Endothelial cell (in vitro differentiated cells): ENCODE measurements at regions not wholly inside any gene's neighbourhood (a gene's known extent, or its start where the extent isn't known, plus 50 kb on each side); places are given as distances from the start of the nearest gene placed in this dataset.

ENCODE experiments used
- DNase-seq: peaks from one replicate; pipeline ENCODE4 v3.0.0; 2021; ENCODE audit warnings: low spot score
- H3K27ac Mint-ChIP-seq: one replicate; pipeline ENCODE4 v1.8.0; 2021; ENCODE audit warnings: mixed read lengths, inconsistent platforms; ENCODE audit not compliant: unreplicated experiment
- H3K27me3 Mint-ChIP-seq: one replicate; pipeline ENCODE4 v1.8.0; 2021; ENCODE audit warnings: mild to moderate bottlenecking, moderate library complexity, mixed read lengths, inconsistent platforms; ENCODE audit not compliant: unreplicated experiment
- H3K36me3 Mint-ChIP-seq: one replicate; pipeline ENCODE4 v1.8.0; 2021; ENCODE audit warnings: mild to moderate bottlenecking, low read depth, mixed read lengths, inconsistent platforms; ENCODE audit not compliant: unreplicated experiment
- H3K4me1 Mint-ChIP-seq: one replicate; pipeline ENCODE4 v1.8.0; 2021; ENCODE audit warnings: mild to moderate bottlenecking, mixed read lengths, inconsistent platforms; ENCODE audit not compliant: unreplicated experiment
- H3K4me3 Mint-ChIP-seq: one replicate; pipeline ENCODE4 v1.8.0; 2021; ENCODE audit warnings: mild to moderate bottlenecking, mixed read lengths, inconsistent platforms; ENCODE audit not compliant: unreplicated experiment
- H3K9me3 Mint-ChIP-seq: one replicate; pipeline ENCODE4 v1.8.0; 2021; ENCODE audit warnings: mixed read lengths, inconsistent platforms; ENCODE audit not compliant: unreplicated experiment
- CTCF ChIP-seq: fragments of 200-600 bp; sonication (generic); IDR thresholded peaks from one replicate; pipeline ENCODE4 v1.5.0; 2021; ENCODE audit warnings: antibody characterized with exemption; ENCODE audit not compliant: unreplicated experiment

DNA sequence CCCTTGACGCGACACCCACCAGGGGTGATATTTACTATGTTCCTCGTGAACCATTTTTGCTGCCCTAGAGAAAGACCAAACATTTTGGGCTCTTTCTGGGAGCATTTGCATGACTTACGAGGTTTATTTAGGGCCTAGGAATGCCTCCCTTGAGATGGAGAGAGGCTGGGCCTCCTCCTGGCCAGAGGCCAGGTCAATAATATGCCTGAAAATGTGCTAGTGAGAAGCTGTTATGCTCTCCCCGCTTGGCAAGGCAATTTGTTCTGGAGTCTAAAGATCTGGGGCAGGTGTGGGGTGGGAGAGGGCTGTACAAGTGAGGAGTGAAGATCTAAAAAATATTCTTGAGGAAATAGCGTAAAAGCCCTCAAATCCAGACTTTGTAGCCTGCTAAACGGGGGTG is 587.3 kb upstream of the CDH5 start:
- Mint-ChIP-seq H3K4me3 (no peak overlapping the region), H3K4me1 (no peaks in the 10 kb centered on the region), H3K27me3 (peaks cover 4% of the 10 kb centered on the region), H3K27ac (no peak overlapping the region), H3K9me3 (no peaks in the 10 kb centered on the region), H3K36me3 (peaks cover 4% of the 10 kb centered on the region)
- no peak for TF ChIP-seq CTCF
- DNase-seq: no peak

GRCh38 chr16:65776639-65777183 is 589.8 kb upstream of the CDH5 start:
- Mint-ChIP-seq H3K4me1 (peaks cover 5% of the 10 kb centered on the region), H3K4me3 (no peak overlapping the region), H3K27me3 (peaks cover 4% of the 10 kb centered on the region), H3K36me3 (peaks cover 9% of the 10 kb centered on the region), H3K27ac (no peak overlapping the region), H3K9me3 (no peaks in the 10 kb centered on the region)
- no peak for DNase-seq
- TF ChIP-seq CTCF: no peak

GRCh38 chr16:65775829-65776228 is 590.7 kb upstream of the CDH5 start:
- H3K27me3 Mint-ChIP-seq: peaks cover 4% of the 10 kb centered on the region
- H3K4me3 Mint-ChIP-seq: no peak overlapping the region
- no peak overlapping the region for H3K27ac Mint-ChIP-seq
- peaks cover 12% of the 10 kb centered on the region for H3K36me3 Mint-ChIP-seq
- TF ChIP-seq CTCF: no peak
- H3K9me3 Mint-ChIP-seq: no peaks in the 10 kb centered on the region
- DNase-seq: no peak
- peaks cover 5% of the 10 kb centered on the region for H3K4me1 Mint-ChIP-seq

DNA sequence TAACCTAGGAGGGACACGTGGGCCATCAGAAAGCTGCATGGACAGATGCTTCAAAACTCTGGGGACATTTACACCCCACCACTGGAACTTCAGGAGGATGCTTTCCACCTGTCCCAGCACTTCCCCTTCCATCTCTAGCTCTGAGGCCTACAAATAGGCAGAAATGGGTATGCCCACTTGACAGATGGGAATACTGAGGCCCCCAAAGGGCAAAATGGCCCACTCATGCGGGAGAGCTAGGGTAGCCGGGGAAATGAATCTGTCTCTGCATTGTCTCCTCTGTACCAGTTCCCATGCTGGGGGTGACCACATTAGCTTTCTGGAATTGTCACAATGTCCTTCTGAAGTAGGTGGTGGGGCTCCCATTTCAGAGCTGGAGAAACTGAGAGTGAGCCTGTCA is 592.1 kb upstream of the CDH5 start:
- Mint-ChIP-seq H3K27me3 (no peaks in the 10 kb centered on the region), H3K9me3 (no peaks in the 10 kb centered on the region), H3K36me3 (peaks cover 12% of the 10 kb centered on the region), H3K4me3 (no peak overlapping the region), H3K27ac (no peak overlapping the region), H3K4me1 (peaks cover 15% of the 10 kb centered on the region)
- TF ChIP-seq CTCF: no peak
- DNase-seq: no peak

- TF ChIP-seq CTCF: no peak
- H3K4me1 Mint-ChIP-seq: peaks cover 22% of the 10 kb centered on the region
- H3K27me3 Mint-ChIP-seq: no peaks in the 10 kb centered on the region
- no peak overlapping the region for H3K4me3 Mint-ChIP-seq
- DNase-seq: no peak
- H3K36me3 Mint-ChIP-seq: peaks cover 12% of the 10 kb centered on the region
- no peak overlapping the region for H3K27ac Mint-ChIP-seq
- H3K9me3 Mint-ChIP-seq: no peaks in the 10 kb centered on the region
Observed at GRCh38 chr16:65773301-65773874, 593.1 kb upstream of the CDH5 start.
